ENCODE measurements at regions not wholly inside any gene's neighbourhood (a gene's known extent, or its start where the extent isn't known, plus 50 kb on each side); places are given as distances from the start of the nearest gene placed in this dataset.
"Not testable (repeated sequence)": the region's sequence is repeated elsewhere in the genome, so short reads cannot be mapped to it uniquely, and the experiment has no call there.

DNA sequence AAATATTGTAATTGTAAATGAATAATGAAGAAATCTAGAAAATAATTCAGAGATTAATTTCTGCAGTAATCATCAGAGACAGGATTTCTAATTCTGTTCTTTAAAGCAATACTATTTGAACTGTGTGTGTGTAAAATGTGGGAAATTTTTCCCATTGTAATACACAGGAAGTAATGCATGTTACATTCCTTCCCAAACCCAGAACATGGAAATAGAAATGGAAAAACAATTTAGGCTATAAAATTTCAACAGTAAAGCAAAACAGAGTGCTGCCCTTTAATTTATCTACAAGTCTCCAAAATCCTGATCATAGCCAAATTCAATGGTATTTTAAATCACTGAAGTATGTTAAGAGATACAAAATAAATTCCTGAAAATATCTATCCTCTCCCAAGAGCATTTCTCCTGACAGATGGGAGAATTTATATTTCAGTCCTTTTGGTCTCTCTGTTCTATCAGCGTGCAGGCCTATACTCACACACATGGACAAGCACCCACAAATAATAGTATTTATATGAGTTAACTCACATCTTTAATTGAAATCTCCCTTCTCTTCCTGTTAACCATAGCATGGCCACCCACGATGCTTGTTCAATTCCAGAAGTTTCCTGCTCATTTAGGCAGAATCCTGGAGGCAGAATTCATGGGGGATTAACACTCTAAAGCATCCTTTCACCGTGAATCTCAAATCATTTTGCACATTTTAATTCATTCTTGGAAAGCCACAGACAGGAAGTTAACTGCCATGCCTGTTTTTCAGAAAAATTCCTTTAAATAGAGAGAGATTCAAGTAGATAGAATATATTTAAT, 1465.4 kb upstream of the FLRT2 start:
- no peak for DNase-seq

DNA sequence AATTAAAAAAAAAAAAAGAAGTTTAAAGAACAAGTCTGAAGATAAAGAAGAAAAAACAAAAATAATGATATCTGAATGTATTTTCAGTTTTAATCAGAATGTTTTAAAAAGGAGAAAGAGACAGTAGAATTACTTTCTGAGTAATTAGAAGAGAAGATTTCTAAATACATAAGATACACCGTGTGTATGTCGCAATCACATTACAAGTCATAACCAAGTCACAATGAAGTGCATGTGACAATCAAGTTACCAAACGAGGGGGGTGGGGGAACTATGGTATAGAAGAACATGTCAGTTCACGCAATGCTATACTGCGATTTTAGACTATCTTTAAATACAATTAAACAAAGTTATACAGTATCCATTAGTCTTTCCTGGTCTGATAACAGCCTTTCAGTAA, 1464.1 kb upstream of the FLRT2 start:
- DNase-seq, result no peak

DNA sequence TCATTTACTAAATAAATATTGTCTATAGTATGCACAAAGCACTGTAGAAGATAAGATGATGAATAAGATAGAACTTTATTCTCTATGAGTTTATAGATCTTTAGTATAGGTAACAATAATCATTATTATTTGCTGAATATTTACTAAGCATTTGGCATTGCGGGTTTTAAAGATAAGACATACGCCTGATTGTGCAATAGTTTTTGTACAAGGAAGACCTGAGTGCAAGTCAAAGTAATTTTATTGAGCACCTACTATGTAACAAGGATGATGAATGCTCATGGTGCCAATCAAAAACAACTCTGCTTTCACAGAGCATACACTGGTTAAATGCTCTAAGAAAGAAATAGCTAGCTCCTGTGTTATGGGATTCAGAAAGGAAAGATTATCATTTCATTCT, 1461.7 kb upstream of the FLRT2 start:
- DNase-seq, result no peak

DNA sequence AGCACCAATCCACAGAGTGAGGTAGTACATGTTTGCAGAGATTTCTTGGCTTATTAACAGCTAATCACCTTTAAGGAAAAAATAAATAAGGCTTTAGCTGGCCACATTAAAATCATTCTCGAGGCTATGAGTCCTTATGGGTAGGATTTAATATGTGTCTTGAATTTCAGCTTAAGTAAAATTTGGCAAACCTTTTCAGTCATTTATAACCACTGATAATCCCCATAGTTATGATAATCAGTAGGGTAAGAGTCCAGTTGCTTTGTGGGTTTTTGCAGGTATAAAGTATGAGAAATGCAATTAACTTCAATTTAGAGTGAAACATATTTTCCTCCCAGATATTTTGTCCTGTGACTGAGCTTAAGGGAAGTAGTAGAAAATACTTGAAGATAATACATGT, 1458.9 kb upstream of the FLRT2 start:
- DNase-seq, result no peak

DNA sequence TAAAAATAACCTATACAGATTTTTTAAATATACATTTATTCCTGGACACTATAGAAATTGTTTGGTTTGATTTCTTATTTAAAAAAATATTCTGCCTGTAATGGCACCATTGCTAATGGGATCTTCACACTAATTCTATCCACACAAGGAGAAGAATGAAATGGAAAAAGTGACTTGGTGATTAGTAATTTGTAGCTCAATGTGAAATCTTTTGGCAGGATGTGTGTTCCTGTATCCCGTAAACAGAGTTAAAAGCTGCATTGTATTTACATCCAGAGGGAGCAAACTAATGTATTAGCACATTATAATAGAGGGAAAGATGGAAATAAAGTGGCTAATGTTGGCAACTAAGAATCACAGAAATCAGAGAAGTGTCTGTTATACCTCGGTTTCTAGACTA, 1455.3 kb upstream of the FLRT2 start:
- DNase-seq, result no peak

DNA sequence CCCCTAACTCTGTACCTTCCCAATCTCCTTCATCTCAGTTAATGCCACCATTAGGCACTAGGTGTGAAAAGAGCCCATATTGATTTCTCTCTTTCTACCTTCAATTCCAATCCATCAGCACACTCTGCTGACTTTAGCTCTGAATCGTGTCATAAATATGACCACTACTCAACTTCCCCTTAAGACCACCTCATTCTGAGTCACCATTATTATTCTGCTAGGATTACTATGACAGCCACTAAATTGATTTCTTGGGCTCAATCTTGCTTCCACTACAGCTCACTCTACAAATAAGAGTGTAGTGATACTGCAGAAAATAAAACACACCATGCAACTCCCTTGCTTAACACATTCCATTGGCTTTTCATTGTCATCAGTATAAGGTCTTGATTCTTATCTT, 1449.0 kb upstream of the FLRT2 start:
- no peak for DNase-seq

DNA sequence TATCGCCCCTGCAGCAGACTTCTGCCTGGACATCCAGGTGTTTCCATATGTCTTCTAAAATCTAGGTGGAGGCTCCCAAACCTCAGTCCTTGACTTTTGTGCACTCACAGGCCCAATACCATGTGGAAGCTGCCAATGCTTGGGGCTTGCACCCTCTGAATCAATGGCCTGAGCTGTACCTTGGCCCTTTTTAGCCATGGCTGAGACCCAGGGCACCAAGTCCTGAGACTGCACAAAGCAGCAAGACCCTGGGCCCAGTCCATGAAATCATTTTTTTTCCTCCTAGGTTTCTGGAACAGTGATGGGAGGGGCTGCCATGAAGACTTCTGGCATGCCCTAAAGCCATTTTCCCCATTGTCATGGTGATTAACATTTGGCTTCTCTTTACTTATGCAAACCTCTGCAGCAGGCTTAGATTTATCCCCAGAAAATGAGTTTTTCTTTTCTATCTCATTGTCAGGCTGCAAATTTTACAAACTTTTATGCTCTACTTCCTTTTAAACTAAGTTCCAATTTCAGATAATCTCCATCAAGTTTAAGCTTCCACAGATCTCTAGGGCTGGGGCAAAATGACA, 1445.8 kb upstream of the FLRT2 start:
- DNase-seq, result no peak

DNA sequence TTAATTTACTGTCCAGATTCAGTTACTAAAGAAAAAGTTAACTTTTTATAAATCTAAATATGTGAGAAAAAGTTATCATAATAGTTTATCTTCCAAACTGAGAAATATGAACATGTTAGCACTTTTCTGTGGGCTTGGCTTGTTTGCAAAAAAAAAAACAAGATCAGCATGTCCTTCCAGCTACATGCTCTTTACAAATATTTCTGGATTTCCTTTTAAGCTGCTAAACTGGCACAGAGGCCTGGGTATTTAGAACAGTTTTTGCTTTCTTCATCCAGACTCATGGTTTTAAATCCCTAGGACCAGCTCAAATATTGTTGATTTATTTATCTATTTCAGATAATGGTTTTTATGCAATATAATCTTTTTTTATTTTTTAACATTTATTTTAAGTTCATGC, 1444.5 kb upstream of the FLRT2 start:
- no peak for DNase-seq

DNA sequence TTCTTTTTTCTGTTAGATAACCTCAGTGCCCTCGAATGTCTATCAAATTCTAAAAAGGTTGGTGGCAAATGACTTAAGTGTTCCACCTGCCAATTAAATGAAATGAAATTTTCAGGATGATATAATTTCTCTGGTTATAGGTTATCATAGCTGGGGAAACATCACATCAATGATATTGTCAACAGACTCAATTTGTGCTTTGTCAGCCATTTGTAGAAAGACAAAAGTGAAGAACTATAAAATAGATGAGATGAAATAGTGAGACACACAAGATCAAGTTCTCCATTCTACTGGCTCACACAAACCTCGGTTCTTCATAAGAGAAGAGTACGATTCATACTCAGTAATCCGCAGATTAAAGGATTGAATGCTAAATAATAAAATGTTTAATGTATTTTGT, 1443.2 kb upstream of the FLRT2 start:
- no peak for DNase-seq

DNA sequence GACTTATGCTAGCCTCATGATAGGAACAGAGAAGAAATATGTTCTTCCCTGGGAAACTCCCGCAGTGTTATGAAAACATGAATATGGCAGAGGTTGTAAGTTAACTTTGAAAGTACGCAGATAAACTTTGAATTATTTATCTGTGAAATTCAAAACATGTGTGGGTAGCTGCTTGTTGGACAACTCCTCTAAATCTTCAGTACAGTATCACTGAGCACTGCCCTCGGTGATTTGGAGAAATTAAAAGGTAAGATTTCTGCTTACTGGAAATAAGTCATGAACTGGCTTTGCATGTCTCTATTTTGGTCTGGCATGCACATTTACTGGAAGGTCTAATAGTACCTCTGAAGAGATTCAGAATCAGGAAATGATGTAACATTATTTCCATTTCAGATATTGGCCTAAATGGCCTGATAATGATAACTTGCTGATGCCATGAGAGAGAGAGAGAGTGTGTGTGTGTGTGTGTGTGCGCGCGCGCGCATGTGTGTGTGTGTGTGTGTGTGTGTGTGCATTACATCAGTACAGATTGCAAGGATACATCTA, 1441.9 kb upstream of the FLRT2 start:
- no peak for DNase-seq

DNA sequence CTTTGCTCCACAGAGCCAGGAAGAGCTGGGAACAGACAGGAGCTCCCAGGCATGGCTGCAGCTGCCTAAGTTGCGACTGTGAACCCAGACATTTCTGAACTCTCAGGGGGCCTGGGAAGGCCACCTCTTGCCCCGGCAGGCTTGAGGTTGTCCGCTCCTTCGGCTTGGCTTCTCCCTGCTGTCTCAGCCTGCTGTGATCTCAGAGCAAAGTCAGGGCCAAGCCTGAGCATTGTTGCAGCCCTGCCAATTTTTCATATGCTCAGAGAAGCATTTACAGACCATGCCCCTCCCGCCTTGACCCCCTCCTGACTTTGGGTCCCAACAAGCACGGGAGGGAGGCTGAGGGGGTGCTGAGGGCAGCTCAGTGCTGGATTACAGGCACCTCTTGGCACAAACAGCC, 1439.1 kb upstream of the FLRT2 start:
- no peak for DNase-seq

DNA sequence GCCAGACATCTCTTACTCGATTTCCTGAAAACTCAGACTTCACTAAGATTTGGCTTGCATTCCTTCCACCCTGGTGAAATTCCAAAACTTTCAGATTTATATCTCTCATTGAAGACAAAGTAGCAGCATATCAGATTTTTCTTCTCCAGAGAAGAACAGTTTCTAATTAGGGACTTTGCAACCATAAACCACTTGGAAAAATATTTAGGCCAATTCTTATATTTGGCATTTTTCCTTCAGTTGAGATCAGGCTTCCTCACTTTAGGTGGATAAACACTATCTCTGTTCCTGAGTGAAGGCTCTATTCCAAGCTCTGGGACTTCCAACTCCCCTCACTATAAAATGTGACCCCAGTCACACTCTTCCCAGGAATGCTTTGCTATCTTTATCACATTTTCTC, 1434.3 kb upstream of the FLRT2 start:
- no peak for DNase-seq

DNA sequence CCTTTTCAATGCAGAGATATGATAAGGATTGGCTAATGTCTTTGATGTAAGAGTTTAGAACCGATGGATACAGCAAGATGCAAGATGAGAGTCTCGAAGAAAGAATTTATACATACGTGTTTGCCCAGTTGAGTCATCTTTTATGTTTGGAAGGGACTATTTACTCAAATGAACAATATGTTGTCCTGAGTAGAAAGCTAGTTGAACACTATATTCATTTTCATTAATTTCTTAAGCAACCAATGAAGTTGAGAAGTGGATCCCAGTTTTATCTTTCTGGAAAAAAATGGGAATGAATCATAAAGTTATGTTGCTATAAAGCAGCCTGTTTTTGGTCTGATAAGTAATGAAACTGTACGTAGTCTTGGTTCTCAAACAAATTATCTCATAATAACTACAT, 1431.7 kb upstream of the FLRT2 start:
- DNase-seq, result no peak

DNA sequence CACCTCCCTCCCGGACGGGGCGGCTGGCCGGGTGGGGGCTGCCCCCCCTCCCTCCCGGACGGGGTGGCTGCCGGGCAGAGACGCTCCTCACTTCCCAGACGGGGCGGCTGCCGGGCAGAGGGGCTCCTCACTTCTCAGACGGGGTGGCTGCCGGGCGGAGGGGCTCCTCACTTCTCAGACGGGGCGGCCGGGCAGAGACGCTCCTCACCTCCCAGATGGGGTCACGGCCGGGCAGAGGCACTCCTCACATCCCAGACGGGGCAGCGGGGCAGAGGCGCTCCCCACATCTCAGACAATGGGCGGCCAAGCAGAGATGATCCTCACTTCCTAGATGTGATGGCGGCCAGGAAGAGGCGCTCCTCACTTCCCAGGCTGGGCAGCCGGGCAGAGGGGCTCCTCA, 1430.4 kb upstream of the FLRT2 start:
- DNase-seq, result not testable (repeated sequence)

DNA sequence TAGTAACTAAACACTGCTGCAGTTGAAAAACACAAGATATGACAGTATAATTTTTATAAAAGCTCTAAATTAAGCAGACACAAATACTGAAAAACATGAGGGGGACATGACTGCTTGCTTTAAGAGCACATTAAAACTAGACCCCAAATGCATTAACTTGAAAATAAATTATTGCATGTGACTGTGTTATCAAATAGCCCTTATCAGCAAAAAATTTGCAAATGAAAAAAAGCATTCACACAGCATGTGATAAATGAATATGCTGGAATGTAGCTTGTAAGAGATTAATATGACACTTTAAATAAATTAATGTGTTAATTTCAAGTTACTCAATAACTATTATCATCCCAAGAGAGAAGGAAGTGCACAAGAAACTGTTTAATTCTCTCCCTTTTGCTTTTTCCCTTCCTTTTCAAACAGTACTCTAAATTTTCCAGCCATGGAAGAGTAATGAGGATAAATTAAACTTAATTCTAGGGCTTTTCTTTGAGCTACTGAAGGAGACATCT, 1422.1 kb upstream of the FLRT2 start:
- DNase-seq, result no peak

DNA sequence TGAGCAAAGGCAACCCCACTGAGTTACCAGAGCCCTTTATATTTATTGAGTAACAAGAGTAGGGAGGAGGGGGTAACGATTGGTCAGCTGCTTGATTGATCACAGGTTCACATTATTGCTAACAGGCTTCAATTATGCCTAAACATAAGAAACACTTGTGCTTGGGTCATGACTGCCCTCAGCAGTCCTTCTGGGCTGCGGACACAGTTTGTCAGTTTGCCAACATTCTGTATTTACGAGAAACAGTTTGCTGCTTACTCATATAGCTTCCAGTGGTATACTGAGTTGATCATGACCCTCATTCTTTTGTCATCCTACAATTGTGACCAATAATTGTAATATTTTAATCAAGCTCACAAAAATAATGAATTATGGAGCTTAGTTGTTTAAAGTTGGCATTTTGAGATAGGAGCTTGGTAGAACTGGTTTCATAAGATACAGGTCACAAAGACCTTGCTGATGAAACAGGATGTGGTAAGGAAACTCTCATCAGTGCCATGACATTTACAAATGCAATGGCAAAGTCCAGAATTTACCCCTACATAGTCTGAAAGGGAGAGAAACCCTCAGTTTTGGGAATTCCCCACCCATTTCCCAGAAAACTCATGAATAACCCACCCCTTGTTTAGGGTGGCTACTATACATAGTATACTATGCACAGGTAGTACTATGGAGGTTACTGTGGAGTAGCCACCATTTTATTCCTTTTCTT, 1421.0 kb upstream of the FLRT2 start:
- no peak for DNase-seq

DNA sequence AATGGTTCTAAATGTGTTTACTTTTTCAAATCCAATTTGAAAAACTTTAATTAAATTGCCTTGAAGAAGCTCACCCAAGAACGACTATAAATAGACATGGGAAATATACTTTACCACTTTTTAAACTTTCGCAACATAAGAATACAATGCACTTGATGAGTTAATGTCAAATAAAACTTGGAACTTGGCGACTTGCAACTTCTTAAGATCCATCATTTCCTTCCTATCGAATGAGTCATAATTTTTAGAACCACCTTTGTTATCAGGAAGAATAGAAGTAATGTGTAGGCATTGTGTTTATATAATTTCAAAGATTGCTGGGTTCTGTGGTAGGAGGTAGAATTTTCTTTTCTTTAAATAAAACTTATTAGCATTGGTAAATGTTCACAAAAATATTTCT, 1417.4 kb upstream of the FLRT2 start:
- DNase-seq, result no peak

DNA sequence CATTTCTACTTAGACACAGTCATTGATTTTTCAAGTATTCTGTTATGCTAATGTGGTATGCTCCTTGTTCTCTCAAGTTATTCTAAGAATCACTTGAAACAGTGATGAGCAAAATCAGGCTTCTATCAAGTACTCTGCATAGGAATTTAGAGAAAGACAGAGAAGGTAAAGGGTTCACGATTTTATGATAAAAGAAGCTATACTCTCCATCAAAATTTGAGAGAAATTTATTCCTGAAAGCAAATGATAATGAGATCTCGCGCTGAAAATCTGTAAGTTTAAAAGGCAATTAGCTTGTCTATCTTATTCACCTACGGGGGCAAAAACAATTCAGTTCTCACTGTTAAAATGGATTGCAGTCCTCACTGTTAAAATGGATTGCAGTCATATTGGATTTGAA, 1404.3 kb upstream of the FLRT2 start:
- no peak for DNase-seq

DNA sequence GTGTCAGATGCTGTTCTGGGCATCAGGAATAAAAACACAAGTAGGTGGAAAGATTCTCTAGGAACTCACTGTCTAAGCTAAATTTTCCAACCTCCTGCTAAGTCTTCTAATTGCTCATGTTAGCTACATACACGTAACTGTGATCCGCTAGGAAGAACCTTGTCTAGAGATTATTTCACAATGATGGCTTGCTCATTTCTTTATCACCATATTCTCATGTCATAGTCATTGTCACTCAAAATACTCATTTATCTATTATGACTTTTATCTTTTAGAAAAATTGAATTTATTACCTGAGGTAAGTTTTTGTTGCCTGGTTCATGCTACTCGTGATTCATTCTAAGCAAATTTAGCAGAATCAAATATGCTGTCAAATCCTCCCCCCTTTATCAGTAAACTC, 1402.4 kb upstream of the FLRT2 start:
- DNase-seq, result no peak

DNA sequence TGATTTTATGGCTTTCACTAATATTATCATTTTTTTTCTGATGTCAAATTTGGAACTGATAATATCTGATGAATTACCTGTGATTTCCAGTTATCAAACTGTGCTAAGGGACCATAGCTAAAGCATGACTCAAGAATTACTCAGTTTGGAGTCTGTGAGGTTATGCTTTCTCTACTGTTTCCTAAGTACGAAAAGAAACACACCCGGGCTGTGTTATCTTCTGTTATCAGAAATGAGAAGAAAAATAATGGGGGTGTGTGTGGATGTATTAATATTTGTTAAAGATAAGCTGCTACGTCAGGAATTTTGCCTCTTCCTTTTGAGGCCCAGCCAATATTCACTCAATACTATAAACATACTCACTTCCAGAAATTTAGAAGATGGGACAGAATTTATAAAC, 1401.9 kb upstream of the FLRT2 start:
- no peak for DNase-seq

DNA sequence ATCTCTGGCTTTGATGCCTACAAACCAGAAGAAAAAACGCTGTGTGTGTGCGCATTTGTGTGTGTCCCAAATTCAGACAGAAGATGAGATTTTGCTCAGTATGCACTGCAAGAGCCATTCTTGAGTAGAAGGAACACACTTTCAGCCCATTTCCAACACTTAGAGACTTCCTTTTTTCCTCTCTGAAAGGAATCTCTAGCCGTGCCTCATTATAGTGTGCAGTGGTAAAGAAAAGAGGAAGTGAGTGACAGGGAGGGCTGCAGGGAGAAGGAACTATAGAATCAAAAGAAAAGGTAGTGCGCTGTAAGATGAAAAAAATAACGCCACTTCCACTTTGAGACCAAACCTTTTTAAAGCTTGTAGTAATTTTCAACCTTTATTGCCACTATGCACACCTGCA, 1400.9 kb upstream of the FLRT2 start:
- DNase-seq, result no peak

DNA sequence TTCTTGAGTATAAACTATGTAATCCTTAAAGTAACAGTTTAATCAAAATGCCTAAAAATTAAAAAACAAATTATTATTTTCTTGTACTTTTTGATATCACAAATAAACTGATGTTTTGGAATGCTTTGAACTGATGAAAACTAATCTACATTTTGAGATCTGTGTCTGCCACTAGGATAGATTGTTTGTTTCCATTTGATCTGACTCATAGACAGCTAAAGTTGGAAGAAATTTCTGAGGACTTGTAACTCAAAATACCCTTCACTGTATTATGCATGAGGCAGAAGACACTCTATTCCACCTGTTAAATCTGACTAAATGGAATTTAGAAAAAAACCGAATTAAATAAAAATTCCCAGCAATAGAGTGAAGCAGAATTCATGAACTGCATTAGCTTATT, 1400.0 kb upstream of the FLRT2 start:
- no peak for DNase-seq

DNA sequence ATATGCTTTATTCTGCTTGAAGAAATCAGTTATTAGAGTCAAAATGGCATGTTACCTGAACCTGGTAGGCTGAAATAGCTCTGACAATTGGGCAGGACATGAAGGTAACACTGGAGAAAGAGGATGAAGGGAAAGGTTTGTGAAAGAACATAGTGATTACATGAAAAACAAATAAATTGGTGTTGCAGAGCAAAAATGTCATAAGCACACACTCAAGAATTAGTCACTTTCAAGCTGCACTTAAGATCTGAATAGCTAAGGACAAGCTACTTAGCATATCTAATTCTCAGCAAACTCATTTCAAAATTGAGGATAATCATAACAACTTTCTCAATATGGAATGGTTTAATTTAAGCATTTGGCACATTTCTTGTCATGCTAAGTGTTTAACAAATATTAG, 1398.0 kb upstream of the FLRT2 start:
- DNase-seq, result no peak

DNA sequence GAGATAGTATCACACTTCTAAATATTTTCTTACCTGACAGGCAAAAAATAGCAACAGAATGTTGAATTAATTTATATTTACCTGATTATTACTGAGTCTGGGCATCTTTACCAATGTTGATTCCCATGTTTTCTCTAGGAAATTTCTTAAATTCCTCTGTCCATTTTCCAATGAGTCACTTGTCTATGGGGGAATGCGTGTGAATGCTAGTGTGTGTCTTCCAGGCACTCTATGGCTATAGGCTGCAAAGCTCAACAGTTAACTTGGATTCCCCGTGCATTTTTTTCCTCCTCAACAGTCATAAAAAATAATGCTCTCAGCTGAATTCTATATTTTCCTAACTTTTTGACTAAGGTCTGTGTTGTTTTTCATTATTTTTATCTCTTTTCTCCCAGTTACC, 1385.8 kb upstream of the FLRT2 start:
- DNase-seq, result no peak

Measured in NCI-H2107 (cell line).